ENCODE measurements at regions not wholly inside any gene's neighbourhood (a gene's known extent, or its start where the extent isn't known, plus 50 kb on each side); places are given as distances from the start of the nearest gene placed in this dataset.

DNA sequence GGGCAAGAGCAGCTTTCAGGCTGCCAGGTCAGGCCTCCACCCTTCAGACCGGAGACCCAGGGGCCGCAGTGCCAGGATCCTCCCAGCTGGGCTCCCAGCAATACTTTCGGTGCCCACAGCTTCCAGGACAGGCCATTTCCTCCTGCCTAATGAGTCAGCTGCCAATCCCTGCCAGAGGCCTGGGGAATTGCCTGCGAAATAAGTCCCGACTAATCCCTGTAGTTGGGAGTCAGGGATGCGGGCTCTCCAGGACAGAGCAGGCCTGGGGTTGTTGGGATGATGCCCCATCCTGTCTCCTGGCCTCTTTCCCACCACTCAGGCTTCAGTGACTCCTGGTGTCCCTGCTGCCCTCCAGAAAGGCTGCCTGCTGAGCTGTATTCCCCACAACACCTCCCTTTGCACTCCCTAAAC, 143.5 kb upstream of the UNC5B start:
- no peaks in the 10 kb centered on the region for H3K36me3 ChIP-seq (ENCODE audit: control insufficient read depth, insufficient read depth, low read length)
- DNase-seq (ENCODE audit: low read depth): no peak
- peaks cover 6% of the 10 kb centered on the region for H3K27me3 ChIP-seq (ENCODE audit: control insufficient read depth, insufficient read depth, low read length)
- TF ChIP-seq, protein P1, sequence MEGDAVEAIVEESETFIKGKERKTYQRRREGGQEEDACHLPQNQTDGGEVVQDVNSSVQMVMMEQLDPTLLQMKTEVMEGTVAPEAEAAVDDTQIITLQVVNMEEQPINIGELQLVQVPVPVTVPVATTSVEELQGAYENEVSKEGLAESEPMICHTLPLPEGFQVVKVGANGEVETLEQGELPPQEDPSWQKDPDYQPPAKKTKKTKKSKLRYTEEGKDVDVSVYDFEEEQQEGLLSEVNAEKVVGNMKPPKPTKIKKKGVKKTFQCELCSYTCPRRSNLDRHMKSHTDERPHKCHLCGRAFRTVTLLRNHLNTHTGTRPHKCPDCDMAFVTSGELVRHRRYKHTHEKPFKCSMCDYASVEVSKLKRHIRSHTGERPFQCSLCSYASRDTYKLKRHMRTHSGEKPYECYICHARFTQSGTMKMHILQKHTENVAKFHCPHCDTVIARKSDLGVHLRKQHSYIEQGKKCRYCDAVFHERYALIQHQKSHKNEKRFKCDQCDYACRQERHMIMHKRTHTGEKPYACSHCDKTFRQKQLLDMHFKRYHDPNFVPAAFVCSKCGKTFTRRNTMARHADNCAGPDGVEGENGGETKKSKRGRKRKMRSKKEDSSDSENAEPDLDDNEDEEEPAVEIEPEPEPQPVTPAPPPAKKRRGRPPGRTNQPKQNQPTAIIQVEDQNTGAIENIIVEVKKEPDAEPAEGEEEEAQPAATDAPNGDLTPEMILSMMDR (IDR thresholded peaks at IDR 0.05; ENCODE audit: insufficient read depth, low read depth, low read length): no peak
- POLR2A ChIA-PET: no interaction called here
- no peak overlapping the region for H3K4me3 ChIP-seq (ENCODE audit: low read depth, low read length)
- CTCF ChIA-PET: no interaction called here

DNA sequence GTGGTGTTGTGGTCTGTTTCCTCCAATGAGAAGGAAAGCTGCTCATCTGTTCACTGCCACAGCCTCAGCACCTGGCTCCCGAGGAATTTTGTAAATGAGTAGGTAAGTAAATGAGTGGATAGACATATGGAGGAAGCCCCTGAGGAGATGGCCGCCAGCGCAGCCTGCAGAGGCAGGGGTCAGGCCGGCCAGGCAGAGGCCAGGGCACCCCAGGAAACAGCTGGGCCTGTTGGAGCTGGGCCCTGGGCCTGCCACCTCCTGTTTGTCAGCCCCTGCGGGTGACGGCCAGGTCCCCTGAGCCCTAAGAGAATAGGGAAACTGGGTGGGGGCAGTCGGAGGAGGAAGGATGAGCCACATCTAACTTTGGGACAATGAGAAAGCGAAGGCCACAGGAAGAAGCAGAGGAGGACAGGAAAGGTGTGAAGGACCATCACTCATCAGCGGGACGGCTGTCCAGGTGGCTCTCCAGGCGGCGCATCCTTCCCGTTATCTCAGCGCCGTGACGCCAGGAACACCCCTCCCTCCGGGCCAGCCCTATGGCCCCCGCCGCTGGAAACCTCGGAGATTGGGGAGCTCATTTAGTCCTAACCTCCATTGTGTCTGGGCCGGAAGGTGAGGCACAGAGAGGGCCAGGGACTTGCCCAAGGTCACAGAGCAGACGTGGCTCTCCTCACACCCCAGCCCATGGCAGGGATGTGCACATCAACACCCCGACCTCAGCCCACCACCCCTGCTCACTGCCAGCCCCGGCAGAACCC, 142.3 kb upstream of the UNC5B start:
- Histone ChIP-seq H3K4me3 (ENCODE audit: low read depth, low read length) (no peak overlapping the region), H3K36me3 (ENCODE audit: control insufficient read depth, insufficient read depth, low read length) (no peaks in the 10 kb centered on the region), H3K27me3 (ENCODE audit: control insufficient read depth, insufficient read depth, low read length) (peaks cover 11% of the 10 kb centered on the region)
- TF ChIP-seq, protein P1 (IDR thresholded peaks at IDR 0.05; ENCODE audit: insufficient read depth, low read depth, low read length): no peak
- no peak for DNase-seq (ENCODE audit: low read depth)
- CTCF ChIA-PET: interaction anchor here (0.6 to 1.6 kb wide), 3 partner anchors 8 to 286 kb away, joined by 3 read pairs; no protein-coding TSS in a partner anchor
- POLR2A ChIA-PET: no interaction called here

GRCh38 chr10:71070741-71071140, 141.6 kb upstream of the UNC5B start:
- POLR2A ChIA-PET: no interaction called here
- no peak for DNase-seq (ENCODE audit: low read depth)
- peaks cover 14% of the 10 kb centered on the region for H3K27me3 ChIP-seq (ENCODE audit: control insufficient read depth, insufficient read depth, low read length)
- no peaks in the 10 kb centered on the region for H3K36me3 ChIP-seq (ENCODE audit: control insufficient read depth, insufficient read depth, low read length)
- TF ChIP-seq, protein P1 (IDR thresholded peaks at IDR 0.05; ENCODE audit: insufficient read depth, low read depth, low read length): no peak
- CTCF ChIA-PET: interaction anchor here (1.0 to 1.6 kb wide), 2 partner anchors 9 to 11 kb away, joined by 3 read pairs; no protein-coding TSS in a partner anchor
- H3K4me3 ChIP-seq (ENCODE audit: low read depth, low read length): no peak overlapping the region

- H3K4me3 ChIP-seq (ENCODE audit: low read depth, low read length): no peak overlapping the region
- ChIA-PET CTCF (no interaction called here), POLR2A (no interaction called here)
- TF ChIP-seq, protein P1 (IDR thresholded peaks at IDR 0.05; ENCODE audit: insufficient read depth, low read depth, low read length): no peak
- no peaks in the 10 kb centered on the region for H3K36me3 ChIP-seq (ENCODE audit: control insufficient read depth, insufficient read depth, low read length)
- H3K27me3 ChIP-seq (ENCODE audit: control insufficient read depth, insufficient read depth, low read length): peaks cover 14% of the 10 kb centered on the region
- DNase-seq (ENCODE audit: low read depth): no peak
Measured at GRCh38 chr10:71072131-71072822, 140.1 kb upstream of the UNC5B start.

GRCh38 chr10:71072823-71073210, 139.6 kb upstream of the UNC5B start:
- Histone ChIP-seq H3K36me3 (ENCODE audit: control insufficient read depth, insufficient read depth, low read length) (no peaks in the 10 kb centered on the region), H3K4me3 (ENCODE audit: low read depth, low read length) (no peak overlapping the region), H3K27me3 (ENCODE audit: control insufficient read depth, insufficient read depth, low read length) (peaks cover 11% of the 10 kb centered on the region)
- POLR2A ChIA-PET: no interaction called here
- CTCF ChIA-PET: no interaction called here
- TF ChIP-seq, protein P1 (IDR thresholded peaks at IDR 0.05; ENCODE audit: insufficient read depth, low read depth, low read length): no peak
- no peak for DNase-seq (ENCODE audit: low read depth)

Data from BJ (cell line).